ENCODE measurements at regions not wholly inside any gene's neighbourhood (a gene's known extent, or its start where the extent isn't known, plus 50 kb on each side); places are given as distances from the start of the nearest gene placed in this dataset.
A peak's percentile ranks its signal among the peaks of the same experiment; 100 is the strongest.

- Histone ChIP-seq H3K36me3 (ENCODE audit: control insufficient read depth in 3 of 3, insufficient read depth in 3 of 3, low read length in 3 of 3) (no peaks in the 10 kb centered on the region), H3K4me1 (ENCODE audit: control insufficient read depth in 3 of 3, insufficient read depth in 3 of 3, low read length in 3 of 3) (no peaks in the 10 kb centered on the region), H3K9me3 (ENCODE audit: control insufficient read depth in 3 of 3, low read length in 3 of 3) (no peaks in the 10 kb centered on the region), H3K27me3 (ENCODE audit: control insufficient read depth in 3 of 3, insufficient read depth in 3 of 3, low read length in 3 of 3) (no peaks in the 10 kb centered on the region), H3K27ac (ENCODE audit: low read depth, low read length) (no peak overlapping the region), H3K9ac (ENCODE audit: low read depth in 1 of 3, low read length in 3 of 3) (no peak overlapping the region), H3K4me3 (ENCODE audit: low read length in 3 of 3) (no peak overlapping the region)
Measured at GRCh38 chr16:79734721-79735120, 134.2 kb upstream of the MAF start.

GRCh38 chr16:79728923-79729240 lies 128.3 kb upstream of the MAF start:
- no peak overlapping the region for H3K4me3 ChIP-seq (ENCODE audit: low read length in 3 of 3)
- H3K9me3 ChIP-seq (ENCODE audit: control insufficient read depth in 3 of 3, low read length in 3 of 3) = no peaks in the 10 kb centered on the region
- no peaks in the 10 kb centered on the region for H3K4me1 ChIP-seq (ENCODE audit: control insufficient read depth in 3 of 3, insufficient read depth in 3 of 3, low read length in 3 of 3)
- no peak overlapping the region for H3K9ac ChIP-seq (ENCODE audit: low read depth in 1 of 3, low read length in 3 of 3)
- no peak overlapping the region for H3K27ac ChIP-seq (ENCODE audit: low read depth, low read length)
- no peaks in the 10 kb centered on the region for H3K36me3 ChIP-seq (ENCODE audit: control insufficient read depth in 3 of 3, insufficient read depth in 3 of 3, low read length in 3 of 3)
- H3K27me3 ChIP-seq (ENCODE audit: control insufficient read depth in 3 of 3, insufficient read depth in 3 of 3, low read length in 3 of 3) = no peaks in the 10 kb centered on the region

DNA sequence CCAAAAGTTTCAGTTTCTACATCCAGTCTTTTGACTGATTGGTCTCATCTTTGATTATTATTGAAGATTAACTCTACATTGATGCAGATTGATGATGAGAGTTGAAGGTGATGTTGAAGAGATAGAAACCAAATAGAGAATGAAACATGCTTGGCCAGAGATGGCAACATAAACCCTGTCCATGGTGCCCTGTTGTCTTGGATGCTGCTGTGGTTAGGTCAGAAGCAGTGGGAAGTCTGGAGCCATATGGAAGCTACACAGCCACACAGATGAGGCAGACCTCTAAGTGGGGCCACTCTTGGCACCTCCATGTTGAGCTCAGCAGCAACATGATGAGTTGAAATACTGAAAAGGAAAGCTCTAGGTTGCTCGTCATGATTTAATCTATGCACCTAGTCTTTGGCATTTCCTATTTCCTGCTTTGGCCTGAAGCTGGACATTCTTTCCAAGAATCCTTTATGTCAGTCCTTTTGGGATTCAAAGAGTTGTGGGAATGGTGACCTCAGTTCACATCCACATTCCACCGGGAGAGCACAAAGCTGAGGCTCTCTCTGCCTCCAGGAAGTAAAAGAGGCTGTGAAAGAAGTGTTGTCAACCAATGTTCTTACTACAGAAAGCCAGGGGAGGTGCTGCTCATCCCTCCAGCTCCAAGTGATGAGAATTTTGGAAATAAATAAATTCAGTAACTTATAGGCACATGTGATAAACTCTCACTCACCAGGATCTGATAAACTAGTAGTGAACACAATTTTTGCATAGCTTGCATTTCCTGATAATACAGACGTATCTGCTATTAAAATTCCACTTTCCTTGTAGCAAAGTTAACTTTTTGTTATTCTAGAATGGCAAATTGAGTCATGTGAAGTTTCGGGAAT lies 127.7 kb upstream of the MAF start:
- Histone ChIP-seq H3K27ac (ENCODE audit: low read depth, low read length) (no peak overlapping the region), H3K4me1 (ENCODE audit: control insufficient read depth in 3 of 3, insufficient read depth in 3 of 3, low read length in 3 of 3) (no peaks in the 10 kb centered on the region), H3K36me3 (ENCODE audit: control insufficient read depth in 3 of 3, insufficient read depth in 3 of 3, low read length in 3 of 3) (no peaks in the 10 kb centered on the region), H3K9me3 (ENCODE audit: control insufficient read depth in 3 of 3, low read length in 3 of 3) (no peaks in the 10 kb centered on the region), H3K9ac (ENCODE audit: low read depth in 1 of 3, low read length in 3 of 3) (no peak overlapping the region), H3K4me3 (ENCODE audit: low read length in 3 of 3) (no peak overlapping the region), H3K27me3 (ENCODE audit: control insufficient read depth in 3 of 3, insufficient read depth in 3 of 3, low read length in 3 of 3) (no peaks in the 10 kb centered on the region)

DNA sequence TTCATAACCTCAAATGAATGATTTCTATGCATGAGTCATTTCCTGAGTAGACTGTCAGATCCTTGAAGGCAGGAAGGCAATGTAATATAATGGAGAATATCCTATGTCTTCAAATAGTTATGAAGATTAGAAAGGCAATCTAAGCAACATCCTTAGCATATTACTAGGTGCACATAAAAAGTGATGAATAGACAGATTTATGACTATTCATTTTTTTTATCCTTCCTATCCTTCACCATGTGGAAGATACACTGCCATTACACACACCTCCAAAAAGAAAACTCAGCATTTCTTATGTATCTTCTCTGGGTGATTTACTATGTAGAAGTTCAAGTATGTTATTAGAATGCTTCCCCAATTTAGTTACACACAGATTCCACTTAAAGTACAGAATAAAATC lies 126.4 kb upstream of the MAF start:
- no peaks in the 10 kb centered on the region for H3K9me3 ChIP-seq (ENCODE audit: control insufficient read depth in 3 of 3, low read length in 3 of 3)
- H3K4me3 ChIP-seq (ENCODE audit: low read length in 3 of 3) = no peak overlapping the region
- no peak overlapping the region for H3K27ac ChIP-seq (ENCODE audit: low read depth, low read length)
- no peaks in the 10 kb centered on the region for H3K36me3 ChIP-seq (ENCODE audit: control insufficient read depth in 3 of 3, insufficient read depth in 3 of 3, low read length in 3 of 3)
- H3K9ac ChIP-seq (ENCODE audit: low read depth in 1 of 3, low read length in 3 of 3) = no peak overlapping the region
- peaks cover 0 to 3% (median 0%) of the 10 kb centered on the region in 3 donors for H3K4me1 ChIP-seq (ENCODE audit: control insufficient read depth in 3 of 3, insufficient read depth in 3 of 3, low read length in 3 of 3)
- no peaks in the 10 kb centered on the region for H3K27me3 ChIP-seq (ENCODE audit: control insufficient read depth in 3 of 3, insufficient read depth in 3 of 3, low read length in 3 of 3)

- Histone ChIP-seq H3K9me3 (ENCODE audit: control insufficient read depth in 3 of 3, low read length in 3 of 3) (no peaks in the 10 kb centered on the region), H3K9ac (ENCODE audit: low read depth in 1 of 3, low read length in 3 of 3) (no peak overlapping the region), H3K4me3 (ENCODE audit: low read length in 3 of 3) (no peak overlapping the region), H3K27me3 (ENCODE audit: control insufficient read depth in 3 of 3, insufficient read depth in 3 of 3, low read length in 3 of 3) (no peaks in the 10 kb centered on the region), H3K36me3 (ENCODE audit: control insufficient read depth in 3 of 3, insufficient read depth in 3 of 3, low read length in 3 of 3) (no peaks in the 10 kb centered on the region), H3K4me1 (ENCODE audit: control insufficient read depth in 3 of 3, insufficient read depth in 3 of 3, low read length in 3 of 3) (peaks cover 0 to 3% (median 0%) of the 10 kb centered on the region in 3 donors), H3K27ac (ENCODE audit: low read depth, low read length) (no peak overlapping the region)
Measured at GRCh38 chr16:79725051-79725450, 124.5 kb upstream of the MAF start.

- Histone ChIP-seq H3K27ac (ENCODE audit: low read depth, low read length) (no peak overlapping the region), H3K9ac (ENCODE audit: low read depth in 1 of 3, low read length in 3 of 3) (no peak overlapping the region), H3K4me1 (ENCODE audit: control insufficient read depth in 3 of 3, insufficient read depth in 3 of 3, low read length in 3 of 3) (peaks cover 0 to 3% (median 0%) of the 10 kb centered on the region in 3 donors), H3K4me3 (ENCODE audit: low read length in 3 of 3) (no peak overlapping the region), H3K27me3 (ENCODE audit: control insufficient read depth in 3 of 3, insufficient read depth in 3 of 3, low read length in 3 of 3) (no peaks in the 10 kb centered on the region), H3K9me3 (ENCODE audit: control insufficient read depth in 3 of 3, low read length in 3 of 3) (no peaks in the 10 kb centered on the region), H3K36me3 (ENCODE audit: control insufficient read depth in 3 of 3, insufficient read depth in 3 of 3, low read length in 3 of 3) (no peaks in the 10 kb centered on the region)
Measured at GRCh38 chr16:79723583-79724168, 123.1 kb upstream of the MAF start.

- H3K36me3 ChIP-seq (ENCODE audit: control insufficient read depth in 3 of 3, insufficient read depth in 3 of 3, low read length in 3 of 3) = no peaks in the 10 kb centered on the region
- no peak overlapping the region for H3K27ac ChIP-seq (ENCODE audit: low read depth, low read length)
- H3K9ac ChIP-seq (ENCODE audit: low read depth in 1 of 3, low read length in 3 of 3) = no peak overlapping the region
- no peaks in the 10 kb centered on the region for H3K9me3 ChIP-seq (ENCODE audit: control insufficient read depth in 3 of 3, low read length in 3 of 3)
- no peaks in the 10 kb centered on the region for H3K27me3 ChIP-seq (ENCODE audit: control insufficient read depth in 3 of 3, insufficient read depth in 3 of 3, low read length in 3 of 3)
- H3K4me3 ChIP-seq (ENCODE audit: low read length in 3 of 3) = no peak overlapping the region
- H3K4me1 ChIP-seq (ENCODE audit: control insufficient read depth in 3 of 3, insufficient read depth in 3 of 3, low read length in 3 of 3) = peaks cover 0 to 3% (median 2%) of the 10 kb centered on the region in 3 donors
Measured at GRCh38 chr16:79721270-79721669, 120.7 kb upstream of the MAF start.

GRCh38 chr16:79717333-79718137 lies 117.0 kb upstream of the MAF start:
- Histone ChIP-seq H3K36me3 (ENCODE audit: control insufficient read depth in 3 of 3, insufficient read depth in 3 of 3, low read length in 3 of 3) (no peaks in the 10 kb centered on the region), H3K4me1 (ENCODE audit: control insufficient read depth in 3 of 3, insufficient read depth in 3 of 3, low read length in 3 of 3) (peaks cover 0 to 3% (median 2%) of the 10 kb centered on the region in 3 donors), H3K27ac (ENCODE audit: low read depth, low read length) (peak overlapping the region; percentile 12)

DNA sequence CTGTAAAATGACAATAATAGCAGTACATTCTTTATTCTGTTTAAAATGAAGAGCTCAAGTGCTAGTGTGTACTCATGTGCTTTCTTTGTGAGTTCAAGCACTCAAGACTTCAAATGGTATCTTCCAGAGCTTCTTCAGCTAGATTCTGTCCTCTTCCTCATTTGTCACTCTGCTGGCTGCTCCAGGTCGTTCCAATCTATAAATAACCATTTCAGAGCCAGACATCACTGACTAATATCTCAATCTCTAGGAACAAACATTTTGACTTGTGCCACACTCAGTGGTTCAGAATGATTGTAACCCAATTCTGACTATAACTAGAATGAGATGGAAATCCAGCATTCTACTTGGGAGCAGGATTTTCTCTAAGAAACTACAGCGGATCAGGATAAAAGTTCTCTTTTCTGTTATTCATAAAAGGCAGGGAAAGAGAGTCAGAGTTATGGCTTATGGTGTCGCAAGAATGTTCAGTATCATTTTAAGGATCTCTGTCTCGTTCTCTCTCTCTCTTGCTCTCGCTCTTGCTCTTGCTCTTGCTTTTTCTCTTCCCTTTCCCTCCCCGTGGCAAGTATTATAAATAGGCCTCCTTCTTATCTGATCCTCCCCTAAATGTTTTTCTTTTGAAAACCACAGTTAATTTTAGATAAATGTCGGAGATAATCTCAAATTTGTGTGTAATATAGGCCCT lies 116.3 kb upstream of the MAF start:
- no peak overlapping the region for H3K4me3 ChIP-seq (ENCODE audit: low read length in 3 of 3)
- no peaks in the 10 kb centered on the region for H3K36me3 ChIP-seq (ENCODE audit: control insufficient read depth in 3 of 3, insufficient read depth in 3 of 3, low read length in 3 of 3)
- H3K9ac ChIP-seq (ENCODE audit: low read depth in 1 of 3, low read length in 3 of 3) = no peak overlapping the region
- no peaks in the 10 kb centered on the region for H3K9me3 ChIP-seq (ENCODE audit: control insufficient read depth in 3 of 3, low read length in 3 of 3)
- H3K27ac ChIP-seq (ENCODE audit: low read depth, low read length) = peak overlapping the region; percentile 12
- H3K4me1 ChIP-seq (ENCODE audit: control insufficient read depth in 3 of 3, insufficient read depth in 3 of 3, low read length in 3 of 3) = peaks cover 0 to 2% (median 0%) of the 10 kb centered on the region in 3 donors
- H3K27me3 ChIP-seq (ENCODE audit: control insufficient read depth in 3 of 3, insufficient read depth in 3 of 3, low read length in 3 of 3) = no peaks in the 10 kb centered on the region

More at GRCh38 chr16:79717333-79718137, 117.0 kb upstream of the MAF start:
- no peaks in the 10 kb centered on the region for H3K9me3 ChIP-seq (ENCODE audit: control insufficient read depth in 3 of 3, low read length in 3 of 3)
- H3K4me3 ChIP-seq (ENCODE audit: low read length in 3 of 3) = no peak overlapping the region
- H3K9ac ChIP-seq (ENCODE audit: low read depth in 1 of 3, low read length in 3 of 3) = no peak overlapping the region
- H3K27me3 ChIP-seq (ENCODE audit: control insufficient read depth in 3 of 3, insufficient read depth in 3 of 3, low read length in 3 of 3) = no peaks in the 10 kb centered on the region
